Ascending aorta (tissue), 2 donors: ENCODE measurements at regions not wholly inside any gene's neighbourhood (a gene's known extent, or its start where the extent isn't known, plus 50 kb on each side); places are given as distances from the start of the nearest gene placed in this dataset.

Experiments
- DNase-seq, 2 donors: peaks; one replicate each; pipeline ENCODE4 v3.0.0-alpha.2; 2019; ENCODE audit warnings: low spot score in 2 of 2
- H3K27ac ChIP-seq, 2 donors: fragments of 200-600 bp; sonication (generic); one replicate each; pipeline ENCODE4 v1.5.1; 2016 to 2017; ENCODE audit warnings: mild to moderate bottlenecking in 1 of 2
- H3K27me3 ChIP-seq: fragments of 200-600 bp; sonication (generic); one replicate; pipeline ENCODE4 v1.5.1; 2017
- H3K36me3 ChIP-seq, 2 donors: fragments of 200-600 bp; sonication (generic); one replicate each; pipeline ENCODE4 v1.5.1; 2016
- H3K4me1 ChIP-seq, 2 donors: fragments of 200-600 bp; sonication (generic); one replicate each; pipeline ENCODE4 v1.5.1; 2016 to 2017; ENCODE audit warnings: mild to moderate bottlenecking in 1 of 2
- H3K4me3 ChIP-seq, 2 donors: fragments of 200-600 bp; sonication (generic); one replicate each; pipeline ENCODE4 v1.5.1; 2016 to 2017; ENCODE audit warnings: mild to moderate bottlenecking in 1 of 2
- H3K9me3 ChIP-seq, 2 donors: fragments of 200-600 bp; sonication (generic); one replicate each; pipeline ENCODE4 v1.5.1; 2016
- CTCF ChIP-seq, 3 experiments: fragments of 200-600 bp in 2 of 3; fragments of 450-650 bp in 1 of 3; sonication (generic) in 2 of 3; IDR thresholded peaks; one replicate each; pipeline ENCODE4 v1.5.1; 2016 to 2019; ENCODE audit warnings: antibody characterized with exemption in 3 of 3, mild to moderate bottlenecking in 1 of 3, moderate library complexity in 1 of 3
- intact Hi-C: fragments of 100-400 bp; cut with DNase I; formaldehyde crosslinking; loops from one replicate; pipeline ENCODE4 v1.15.1; 2023

- TF ChIP-seq CTCF (IDR thresholded peaks at IDR 0.05), result no peak
Observed at GRCh38 chr10:21165489-21165888, 268.4 kb upstream of the NEBL start.

GRCh38 chr10:21164687-21165086 lies 267.6 kb upstream of the NEBL start:
- Histone ChIP-seq H3K4me1 (no peaks in the 10 kb centered on the region), H3K9me3 (no peaks in the 10 kb centered on the region), H3K27ac (no peak overlapping the region), H3K27me3 (no peaks in the 10 kb centered on the region), H3K36me3 (no peaks in the 10 kb centered on the region), H3K4me3 (no peak overlapping the region)
- no peak for DNase-seq
- TF ChIP-seq CTCF (IDR thresholded peaks at IDR 0.05), result no peak
- intact Hi-C loops, result no loop called here

More at GRCh38 chr10:21165489-21165888, 268.4 kb upstream of the NEBL start:
- no peak overlapping the region for H3K27ac ChIP-seq
- no peaks in the 10 kb centered on the region for H3K9me3 ChIP-seq
- intact Hi-C loops, result no loop called here
- no peaks in the 10 kb centered on the region for H3K36me3 ChIP-seq
- H3K27me3 ChIP-seq, result no peaks in the 10 kb centered on the region
- H3K4me3 ChIP-seq, result no peak overlapping the region
- no peaks in the 10 kb centered on the region for H3K4me1 ChIP-seq
- DNase-seq, result no peak

- intact Hi-C loops, result no loop called here
- Histone ChIP-seq H3K4me3 (no peak overlapping the region), H3K36me3 (no peaks in the 10 kb centered on the region), H3K27ac (no peak overlapping the region), H3K4me1 (no peaks in the 10 kb centered on the region), H3K9me3 (no peaks in the 10 kb centered on the region), H3K27me3 (no peaks in the 10 kb centered on the region)
- DNase-seq, result no peak
- no peak for TF ChIP-seq CTCF (IDR thresholded peaks at IDR 0.05)
Observed at GRCh38 chr10:21162948-21163347, 265.8 kb upstream of the NEBL start.

- Histone ChIP-seq H3K27ac (no peak overlapping the region), H3K36me3 (no peaks in the 10 kb centered on the region), H3K27me3 (no peaks in the 10 kb centered on the region), H3K4me3 (no peak overlapping the region), H3K4me1 (no peaks in the 10 kb centered on the region), H3K9me3 (no peaks in the 10 kb centered on the region)
- DNase-seq, result no peak
- intact Hi-C loops, result no loop called here
- TF ChIP-seq CTCF (IDR thresholded peaks at IDR 0.05), result no peak
Observed at GRCh38 chr10:21161647-21162046, 264.5 kb upstream of the NEBL start.

GRCh38 chr10:21161090-21161625 lies 264.0 kb upstream of the NEBL start:
- DNase-seq, result no peak
- intact Hi-C loops, result no loop called here
- H3K36me3 ChIP-seq, result no peaks in the 10 kb centered on the region
- no peaks in the 10 kb centered on the region for H3K27me3 ChIP-seq
- no peaks in the 10 kb centered on the region for H3K4me1 ChIP-seq
- no peaks in the 10 kb centered on the region for H3K9me3 ChIP-seq
- no peak overlapping the region for H3K27ac ChIP-seq
- TF ChIP-seq CTCF (IDR thresholded peaks at IDR 0.05), result no peak
- H3K4me3 ChIP-seq, result no peak overlapping the region

GRCh38 chr10:21160116-21160515 lies 263.0 kb upstream of the NEBL start:
- no peaks in the 10 kb centered on the region for H3K9me3 ChIP-seq
- no peaks in the 10 kb centered on the region for H3K4me1 ChIP-seq
- no peak for TF ChIP-seq CTCF (IDR thresholded peaks at IDR 0.05)
- intact Hi-C loops, result no loop called here
- H3K27me3 ChIP-seq, result no peaks in the 10 kb centered on the region
- H3K4me3 ChIP-seq, result no peak overlapping the region
- H3K27ac ChIP-seq, result no peak overlapping the region
- no peaks in the 10 kb centered on the region for H3K36me3 ChIP-seq
- no peak for DNase-seq
